ENCODE measurements at regions not wholly inside any gene's neighbourhood (a gene's known extent, or its start where the extent isn't known, plus 50 kb on each side); places are given as distances from the start of the nearest gene placed in this dataset.
A peak's percentile ranks its signal among the peaks of the same experiment; 100 is the strongest.

DNA sequence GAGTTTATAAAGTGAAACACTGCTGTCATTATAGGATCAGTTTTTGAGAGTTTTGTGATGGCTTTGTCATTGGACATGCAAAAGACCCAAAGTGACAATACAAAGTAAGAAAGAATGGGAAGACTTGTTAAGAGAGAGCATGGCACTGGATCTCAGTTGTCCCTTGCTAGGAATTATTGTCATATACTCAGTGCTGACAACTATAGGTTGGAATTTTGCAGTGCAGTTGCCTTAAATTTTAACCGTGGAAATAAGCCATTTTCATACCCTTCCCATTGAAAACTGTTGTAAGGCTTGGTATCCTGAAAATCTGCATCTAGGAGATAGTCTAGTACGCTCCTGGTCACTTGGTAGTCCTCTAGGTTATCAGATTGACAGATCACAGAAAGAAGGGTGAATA lies 1156.7 kb downstream of the GATA3 start:
- TF ChIP-seq EZH2 (IDR thresholded peaks at IDR 0.05; ENCODE audit: borderline replicate concordance, low read depth, low read length, severe bottlenecking) (no peak), POLR2A (IDR thresholded peaks at IDR 0.05; ENCODE audit: low read depth, low read length) (no peak), POLR2AphosphoS5 (IDR thresholded peaks at IDR 0.05; ENCODE audit: insufficient read depth, low read depth, low read length) (no peak), GATA2 (IDR thresholded peaks at IDR 0.05; ENCODE audit: insufficient read depth, insufficient read length, low read depth, low read length) (no peak), FOS (IDR thresholded peaks at IDR 0.05; ENCODE audit: borderline replicate concordance, insufficient read depth, low read length) (no peak), JUN (IDR thresholded peaks at IDR 0.05; ENCODE audit: borderline replicate concordance, insufficient read depth, insufficient read length, low read depth) (no peak)
- TF ChIP-seq, protein P1, sequence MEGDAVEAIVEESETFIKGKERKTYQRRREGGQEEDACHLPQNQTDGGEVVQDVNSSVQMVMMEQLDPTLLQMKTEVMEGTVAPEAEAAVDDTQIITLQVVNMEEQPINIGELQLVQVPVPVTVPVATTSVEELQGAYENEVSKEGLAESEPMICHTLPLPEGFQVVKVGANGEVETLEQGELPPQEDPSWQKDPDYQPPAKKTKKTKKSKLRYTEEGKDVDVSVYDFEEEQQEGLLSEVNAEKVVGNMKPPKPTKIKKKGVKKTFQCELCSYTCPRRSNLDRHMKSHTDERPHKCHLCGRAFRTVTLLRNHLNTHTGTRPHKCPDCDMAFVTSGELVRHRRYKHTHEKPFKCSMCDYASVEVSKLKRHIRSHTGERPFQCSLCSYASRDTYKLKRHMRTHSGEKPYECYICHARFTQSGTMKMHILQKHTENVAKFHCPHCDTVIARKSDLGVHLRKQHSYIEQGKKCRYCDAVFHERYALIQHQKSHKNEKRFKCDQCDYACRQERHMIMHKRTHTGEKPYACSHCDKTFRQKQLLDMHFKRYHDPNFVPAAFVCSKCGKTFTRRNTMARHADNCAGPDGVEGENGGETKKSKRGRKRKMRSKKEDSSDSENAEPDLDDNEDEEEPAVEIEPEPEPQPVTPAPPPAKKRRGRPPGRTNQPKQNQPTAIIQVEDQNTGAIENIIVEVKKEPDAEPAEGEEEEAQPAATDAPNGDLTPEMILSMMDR (IDR thresholded peaks at IDR 0.05; ENCODE audit: extremely low read depth in 1 of 2, insufficient read depth in 1 of 2, low read depth in 1 of 2, low read length in 2 of 2): peak; percentile 10 to 31
- TF ChIP-seq, protein P2, sequence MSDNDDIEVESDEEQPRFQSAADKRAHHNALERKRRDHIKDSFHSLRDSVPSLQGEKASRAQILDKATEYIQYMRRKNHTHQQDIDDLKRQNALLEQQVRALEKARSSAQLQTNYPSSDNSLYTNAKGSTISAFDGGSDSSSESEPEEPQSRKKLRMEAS (IDR thresholded peaks at IDR 0.05; ENCODE audit: insufficient read depth, insufficient read length): no peak

Measured in endothelial cell of umbilical vein (primary cell).